GM19351 (cell line): ENCODE measurements at regions not wholly inside any gene's neighbourhood (a gene's known extent, or its start where the extent isn't known, plus 50 kb on each side); places are given as distances from the start of the nearest gene placed in this dataset.
A peak's percentile ranks its signal among the peaks of the same experiment; 100 is the strongest.

Experiments
- ATAC-seq: cut with Tn5 transposase; IDR thresholded peaks from one replicate; pipeline ENCODE4 v1.9.1; 2021; ENCODE audit warnings: mild to moderate bottlenecking, moderate library complexity; ENCODE audit not compliant: unreplicated experiment

GRCh38 chr10:21176934-21177480 is 279.9 kb upstream of the NEBL start:
- ATAC-seq, result no peak

DNA sequence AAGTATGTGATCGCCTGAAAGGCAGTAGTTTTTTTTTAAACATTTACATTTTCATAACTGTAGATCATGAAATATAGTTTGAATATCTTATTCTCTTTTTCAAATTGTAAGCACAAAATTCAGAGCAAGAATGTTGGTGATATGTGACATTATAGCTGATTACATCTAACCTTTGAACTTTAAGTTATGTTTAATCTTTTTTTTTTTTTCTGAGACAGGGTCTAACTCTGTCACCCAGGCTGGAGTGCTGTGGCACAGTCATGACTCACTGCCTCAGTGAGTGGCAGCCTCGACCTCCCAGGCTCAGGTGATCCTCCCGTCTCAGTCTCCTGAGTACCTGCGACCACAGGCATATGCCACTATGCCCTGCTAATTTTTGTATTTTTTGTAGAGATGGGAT is 278.7 kb upstream of the NEBL start:
- ATAC-seq, result no peak

GRCh38 chr10:21174715-21175495 is 277.8 kb upstream of the NEBL start:
- ATAC-seq, result no peak

GRCh38 chr10:21173802-21174714 is 276.9 kb upstream of the NEBL start:
- ATAC-seq, result peak; percentile 84

- no peak for ATAC-seq
Observed at GRCh38 chr10:21172930-21173801, 276.1 kb upstream of the NEBL start.

GRCh38 chr10:21172542-21172929 is 275.4 kb upstream of the NEBL start:
- ATAC-seq, result no peak

DNA sequence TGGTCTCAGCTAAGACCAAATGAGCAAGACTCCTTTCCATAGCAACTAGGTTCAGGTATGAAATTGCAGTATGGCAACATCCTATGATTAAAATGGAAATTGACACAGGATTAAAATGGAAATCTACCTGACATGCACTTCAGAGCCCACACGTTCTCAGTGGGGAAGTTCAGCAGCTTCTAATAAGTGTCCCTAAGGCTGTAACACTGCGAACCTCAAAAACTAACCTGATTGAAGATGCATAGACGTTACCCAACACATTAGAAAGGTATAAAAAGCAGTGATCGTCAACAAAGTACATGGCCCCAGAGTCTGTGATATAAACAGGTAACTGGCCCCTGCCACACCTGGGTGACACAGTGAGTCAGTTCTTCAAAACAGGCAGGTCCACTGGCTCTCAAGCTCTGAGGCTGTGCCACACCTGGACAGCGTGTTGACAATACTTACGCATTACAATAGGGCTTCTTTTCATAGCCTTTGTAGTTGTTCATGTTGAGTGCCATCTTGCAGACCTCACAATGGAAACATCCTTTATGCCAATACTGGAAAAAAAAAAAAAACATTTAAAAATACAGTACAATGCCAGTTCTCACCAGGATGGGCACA is 274.9 kb upstream of the NEBL start:
- no peak for ATAC-seq

GRCh38 chr10:21171197-21171935 is 274.3 kb upstream of the NEBL start:
- ATAC-seq, result no peak

DNA sequence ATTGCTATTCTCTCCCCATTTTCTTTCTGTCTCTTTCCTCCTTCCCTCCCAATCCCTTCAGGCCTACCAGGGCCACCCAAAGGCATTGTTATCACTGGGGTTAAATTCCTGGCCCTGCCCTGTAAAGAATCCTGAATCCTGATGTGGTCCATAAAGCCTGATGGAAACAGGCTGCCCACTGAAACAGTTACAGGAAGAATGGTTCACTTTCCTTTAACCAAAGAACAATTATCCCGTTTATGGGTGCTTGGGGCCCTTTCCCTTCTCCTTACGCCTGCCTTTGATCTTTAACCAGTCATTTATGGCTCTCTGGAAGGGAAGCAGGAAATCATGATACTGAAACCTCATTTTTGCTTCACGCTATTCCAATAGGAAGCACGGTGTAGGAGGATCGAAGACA is 273.1 kb upstream of the NEBL start:
- ATAC-seq, result no peak

GRCh38 chr10:21169271-21169670 is 272.2 kb upstream of the NEBL start:
- ATAC-seq, result no peak

DNA sequence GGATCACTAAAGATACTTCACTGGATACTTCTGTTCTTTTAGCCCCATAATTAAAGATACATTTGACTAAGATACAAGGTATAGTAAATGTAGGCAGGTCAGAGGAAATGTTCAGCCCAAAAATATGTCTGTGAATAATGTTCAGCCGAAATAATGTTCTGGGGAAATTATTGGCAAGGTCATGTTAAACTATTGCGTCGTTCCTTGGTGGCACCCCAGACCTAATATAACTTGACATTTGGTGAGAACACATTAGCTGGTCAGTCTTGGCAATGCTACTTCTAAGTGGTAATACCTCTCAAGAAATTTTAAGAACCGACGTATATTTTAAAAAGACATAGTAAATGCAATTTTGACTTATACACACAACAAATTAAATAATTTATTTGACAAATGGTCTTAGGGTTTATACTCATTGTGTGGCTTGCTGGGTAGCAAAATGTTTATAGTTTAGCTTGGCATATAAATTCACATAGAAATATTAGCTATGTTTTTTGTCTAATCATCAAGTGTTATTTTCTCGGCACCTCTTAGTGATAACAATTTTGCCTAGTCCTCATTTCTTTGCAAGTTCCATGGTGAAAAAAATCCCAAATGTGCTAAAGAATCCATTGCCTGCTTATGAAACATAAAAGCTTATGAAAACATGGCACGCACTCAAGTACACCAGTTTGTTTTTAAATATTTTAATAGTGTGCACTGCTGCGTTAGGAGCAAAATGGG is 270.3 kb upstream of the NEBL start:
- ATAC-seq, result no peak

GRCh38 chr10:21166557-21167287 is 269.6 kb upstream of the NEBL start:
- no peak for ATAC-seq

- no peak for ATAC-seq
Observed at GRCh38 chr10:21165489-21165888, 268.4 kb upstream of the NEBL start.

DNA sequence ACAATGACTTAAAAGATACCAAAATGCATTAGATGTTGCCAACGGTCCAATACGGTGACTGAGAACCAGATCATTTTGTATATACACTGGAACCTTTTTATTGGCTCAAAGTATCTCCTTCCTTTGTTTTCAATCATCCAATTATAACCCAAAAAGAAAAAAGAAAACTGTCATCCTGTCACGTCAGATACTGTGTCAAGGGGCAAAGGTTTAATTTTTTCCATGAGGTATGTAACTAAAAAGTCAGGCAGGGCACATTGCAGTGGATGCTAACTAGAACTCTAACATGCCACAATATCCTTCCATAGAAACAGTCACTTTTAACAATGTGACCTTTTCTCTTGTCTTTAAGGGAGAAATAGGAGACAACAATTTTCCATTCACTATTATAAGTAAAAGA is 267.6 kb upstream of the NEBL start:
- ATAC-seq, result no peak

DNA sequence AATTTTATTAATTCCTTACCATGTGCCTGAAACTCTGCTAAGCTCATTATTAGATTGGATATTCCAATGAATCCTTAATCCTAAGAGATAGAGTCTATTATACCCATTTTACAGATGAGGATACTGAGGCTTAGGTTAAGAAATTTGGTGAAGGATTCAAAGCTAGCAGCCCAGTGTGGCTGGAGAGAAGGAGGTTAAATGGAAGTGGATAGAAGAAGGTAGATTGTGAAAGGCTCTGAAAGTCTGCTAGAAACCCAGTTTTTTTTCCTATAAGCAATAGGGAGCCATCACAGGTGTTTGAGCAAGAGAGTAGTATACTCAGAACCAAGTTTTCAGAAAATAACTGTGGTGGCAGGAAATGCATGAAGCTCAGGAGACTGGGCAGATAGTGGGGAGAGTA is 265.8 kb upstream of the NEBL start:
- no peak for ATAC-seq

DNA sequence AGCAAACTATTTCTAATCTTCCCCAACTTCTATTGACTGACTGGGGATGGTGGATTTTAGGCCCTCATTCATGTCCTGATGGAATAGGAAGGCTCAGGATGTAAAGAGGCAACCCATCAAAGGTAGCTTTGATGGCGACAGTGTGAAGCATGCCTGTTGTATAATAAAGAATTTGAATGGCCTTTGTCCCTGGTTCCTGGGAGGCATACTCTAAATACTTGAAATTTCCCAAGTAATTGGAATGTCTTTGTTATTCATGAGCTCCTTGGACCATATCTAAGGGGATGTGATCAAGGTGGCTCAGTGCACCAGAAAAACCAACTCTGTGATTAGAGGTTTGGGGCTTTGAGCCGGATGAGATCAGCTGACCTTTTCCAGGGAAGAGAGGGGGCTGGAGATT is 264.5 kb upstream of the NEBL start:
- no peak for ATAC-seq

DNA sequence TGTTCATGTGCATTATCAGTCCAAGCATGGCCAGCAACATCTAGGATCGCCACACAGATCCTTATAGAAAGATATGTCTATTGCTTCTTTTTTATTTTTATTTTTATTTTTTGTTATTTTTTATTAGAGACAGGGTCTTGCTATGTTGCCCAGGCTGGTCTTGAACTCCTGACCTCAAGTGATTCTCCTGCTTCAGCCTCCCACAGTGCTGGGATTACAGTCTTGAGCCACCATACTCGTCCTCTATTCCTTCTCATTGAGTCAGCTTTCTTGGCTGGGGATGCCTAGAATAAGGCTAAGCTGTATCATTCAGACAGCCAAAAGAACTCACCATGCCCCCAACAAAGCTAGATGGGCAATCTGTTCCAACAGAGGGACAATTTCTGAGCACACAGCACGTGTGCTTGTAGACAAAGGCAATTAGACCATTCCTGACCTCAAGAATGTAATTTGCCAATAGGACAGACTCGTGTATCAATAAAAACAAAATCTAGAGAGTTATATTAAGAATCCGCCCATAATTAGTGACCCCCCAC is 264.0 kb upstream of the NEBL start:
- no peak for ATAC-seq

GRCh38 chr10:21160116-21160515 is 263.0 kb upstream of the NEBL start:
- no peak for ATAC-seq
